MCF 10A (cell line): ENCODE measurements at regions not wholly inside any gene's neighbourhood (a gene's known extent, or its start where the extent isn't known, plus 50 kb on each side); places are given as distances from the start of the nearest gene placed in this dataset.
"Not testable (repeated sequence)": the region's sequence is repeated elsewhere in the genome, so short reads cannot be mapped to it uniquely, and the experiment has no call there.

Experiments
- BruUV-seq: library from RNA; stranded (reverse); fragments of 400-500 nt; replicated peaks from 2 replicates; lab custom pipeline; 2021; lab: Mats Ljungman, UMichigan
- CTCF ChIA-PET: fragments of 300-600 bp; sonication (Branson Sonifier 250); formaldehyde crosslinking; extraction: SDS; loops from one replicate; lab custom pipeline; 2021; ENCODE audit warnings: antibody characterized with exemption, inconsistent platforms; lab: Yijun Ruan, JAX
- POLR2A ChIA-PET: fragments of 300-600, 350-650 bp; sonication (Branson Sonifier 250); formaldehyde crosslinking; extraction: SDS; loops from one replicate; lab custom pipeline; 2020; ENCODE audit warnings: antibody characterized with exemption, inconsistent platforms; lab: Yijun Ruan, JAX
- DNase-seq: peaks from one replicate; pipeline ENCODE4 v3.0.0-alpha.2; 2018; ENCODE audit not compliant: unreplicated experiment
- H3K27ac Mint-ChIP-seq: one replicate; pipeline ENCODE4 v1.8.0; 2022; ENCODE audit warnings: mild to moderate bottlenecking, low read depth, mixed read lengths; ENCODE audit not compliant: unreplicated experiment
- H3K27me3 Mint-ChIP-seq: one replicate; pipeline ENCODE4 v1.8.0; 2022; ENCODE audit warnings: mixed read lengths; ENCODE audit not compliant: insufficient read depth, unreplicated experiment
- H3K36me3 Mint-ChIP-seq: one replicate; pipeline ENCODE4 v1.8.0; 2022; ENCODE audit warnings: mild to moderate bottlenecking, moderate library complexity, mixed read lengths; ENCODE audit not compliant: insufficient read depth, unreplicated experiment
- H3K4me1 Mint-ChIP-seq: one replicate; pipeline ENCODE4 v1.8.0; 2022; ENCODE audit warnings: mixed read lengths; ENCODE audit not compliant: insufficient read depth, unreplicated experiment
- H3K4me3 Mint-ChIP-seq: one replicate; pipeline ENCODE4 v1.8.0; 2022; ENCODE audit warnings: mild to moderate bottlenecking, moderate library complexity, mixed read lengths; ENCODE audit not compliant: unreplicated experiment
- H3K9me3 Mint-ChIP-seq: one replicate; pipeline ENCODE4 v1.8.0; 2022; ENCODE audit warnings: mixed read lengths; ENCODE audit not compliant: unreplicated experiment
- CTCF ChIP-seq: fragments of 200-600 bp; IDR thresholded peaks from one replicate; pipeline ENCODE4 v1.8.0; 2022; ENCODE audit warnings: antibody characterized with exemption, mild to moderate bottlenecking; ENCODE audit not compliant: unreplicated experiment
- intact Hi-C: fragments of 100-400 bp; cut with micrococcal nuclease; formaldehyde crosslinking; loops from 2 replicates; pipeline ENCODE4 v1.14.1; 2022

- intact Hi-C loops = no loop called here
- no peak for TF ChIP-seq CTCF
- Mint-ChIP-seq H3K36me3 (no peaks in the 10 kb centered on the region), H3K9me3 (peaks cover 21% of the 10 kb centered on the region), H3K27ac (no peak overlapping the region), H3K4me1 (no peaks in the 10 kb centered on the region), H3K4me3 (no peak overlapping the region), H3K27me3 (no peaks in the 10 kb centered on the region)
- ChIA-PET CTCF (no interaction called here), POLR2A (no interaction called here)
- no TSS peak for BruUV-seq
- no peak for DNase-seq
These were observed 373.9 kb downstream of the BRD1 start for GRCh38 chr22:49453771-49454170.

GRCh38 chr22:49453019-49453418 lies 374.7 kb downstream of the BRD1 start:
- H3K4me1 Mint-ChIP-seq, DNase-seq, BruUV-seq, H3K36me3 Mint-ChIP-seq, POLR2A ChIA-PET, H3K27ac Mint-ChIP-seq, intact Hi-C loops, H3K4me3 Mint-ChIP-seq, H3K27me3 Mint-ChIP-seq, CTCF ChIA-PET: not testable (repeated sequence)
- peaks cover 17% of the 10 kb centered on the region for H3K9me3 Mint-ChIP-seq

GRCh38 chr22:49452362-49452946 lies 375.2 kb downstream of the BRD1 start:
- intact Hi-C loops = no loop called here
- Mint-ChIP-seq H3K27me3 (no peaks in the 10 kb centered on the region), H3K4me1 (no peaks in the 10 kb centered on the region), H3K9me3 (peaks cover 15% of the 10 kb centered on the region), H3K36me3 (no peaks in the 10 kb centered on the region), H3K4me3 (no peak overlapping the region), H3K27ac (no peak overlapping the region)
- no peak for DNase-seq
- no TSS peak for BruUV-seq
- CTCF ChIA-PET = no interaction called here
- TF ChIP-seq CTCF = no peak
- POLR2A ChIA-PET = no interaction called here

GRCh38 chr22:49451070-49451840 lies 376.4 kb downstream of the BRD1 start:
- BruUV-seq = no TSS peak
- H3K4me3 Mint-ChIP-seq = no peak overlapping the region
- DNase-seq = no peak
- H3K36me3 Mint-ChIP-seq = no peaks in the 10 kb centered on the region
- H3K9me3 Mint-ChIP-seq = peaks cover 21% of the 10 kb centered on the region
- TF ChIP-seq CTCF = no peak
- intact Hi-C loops = no loop called here
- POLR2A ChIA-PET = no interaction called here
- CTCF ChIA-PET = interaction anchor here (0.7 kb wide), 1 partner anchor 21 kb away, joined by 3 read pairs; no protein-coding TSS in a partner anchor
- H3K27ac Mint-ChIP-seq = no peak overlapping the region
- no peaks in the 10 kb centered on the region for H3K27me3 Mint-ChIP-seq
- no peaks in the 10 kb centered on the region for H3K4me1 Mint-ChIP-seq
